ENCODE measurements at regions not wholly inside any gene's neighbourhood (a gene's known extent, or its start where the extent isn't known, plus 50 kb on each side); places are given as distances from the start of the nearest gene placed in this dataset.

DNA sequence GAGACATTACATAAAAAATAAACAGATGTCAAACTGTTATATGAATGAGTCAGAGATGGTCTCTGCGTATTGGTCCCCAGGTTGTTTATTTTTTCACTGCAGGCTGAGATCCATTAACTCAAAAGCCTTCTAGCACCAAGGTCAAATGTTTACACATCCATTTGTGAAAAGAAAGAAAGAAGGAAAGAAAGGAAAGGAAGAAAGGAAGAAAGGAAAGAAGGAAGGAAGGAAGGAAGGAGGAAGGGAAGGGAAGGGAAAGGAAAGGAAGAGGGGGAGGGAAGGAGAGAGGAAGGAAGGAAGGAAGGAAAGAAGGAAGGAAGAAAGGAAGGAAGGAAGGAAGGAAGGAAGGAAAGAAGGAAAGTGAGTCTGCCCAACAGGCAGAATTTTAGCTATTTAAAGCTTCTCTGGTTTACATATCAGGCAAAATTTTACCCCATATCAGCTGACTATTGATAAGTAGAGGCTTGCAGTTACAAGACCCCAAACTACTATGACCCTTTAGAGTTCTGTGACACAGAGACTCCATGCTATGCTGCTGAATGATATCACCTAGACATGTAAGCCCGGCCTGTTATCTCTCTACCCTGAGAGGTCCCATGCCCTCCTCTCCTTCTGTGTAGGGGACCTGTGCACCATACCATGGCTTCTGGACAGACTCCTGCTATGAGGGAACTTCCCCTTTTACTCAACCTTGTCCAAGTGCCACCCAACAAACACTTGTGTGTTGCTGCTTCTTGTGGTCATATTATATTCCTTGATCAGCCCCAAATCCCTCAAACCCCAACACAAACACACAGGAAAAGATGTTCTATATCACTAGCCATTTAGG is 59.0 kb downstream of the DRD1 start:
- no peak overlapping the region for H2AFZ ChIP-seq (ENCODE audit: low read depth)
- H3K9ac ChIP-seq, result no peak overlapping the region
- no peaks in the 10 kb centered on the region for H3K79me2 ChIP-seq (ENCODE audit: insufficient read depth)
- 0% methylated on average over 1 of the region's 2 CpGs for WGBS (ENCODE audit: low lambda C conversion rate)
- H3K4me1 ChIP-seq (ENCODE audit: control insufficient read depth in 1 of 2, insufficient read depth in 2 of 2, low read depth in 1 of 2, low read length in 1 of 2), result no peaks in the 10 kb centered on the region
- no peak for DNase-seq
- H3K4me3 ChIP-seq (ENCODE audit: low read depth in 2 of 2, low read length in 1 of 2), result no peak overlapping the region
- no peaks in the 10 kb centered on the region for H3K36me3 ChIP-seq (replicated peaks in 1 of 2; ENCODE audit: control insufficient read depth in 1 of 2, insufficient read depth in 2 of 2, low read length in 1 of 2)
- H3K27me3 ChIP-seq (ENCODE audit: insufficient read depth), result no peaks in the 10 kb centered on the region
- CTCF ChIA-PET, result no interaction called here
- H3K9me2 ChIP-seq, result no peaks in the 10 kb centered on the region
- H3K27ac ChIP-seq (ENCODE audit: low read depth in 2 of 2, low read length in 1 of 2), result no peak overlapping the region
- H3K9me3 ChIP-seq, result no peaks in the 10 kb centered on the region
- no peak overlapping the region for H3K4me2 ChIP-seq
- POLR2A ChIA-PET, result no interaction called here
- no peaks in the 10 kb centered on the region for H3F3A ChIP-seq (replicated peaks; ENCODE audit: insufficient read depth)
- H4K20me1 ChIP-seq (ENCODE audit: insufficient read depth), result no peaks in the 10 kb centered on the region
- TF ChIP-seq POLR2AphosphoS5 (IDR thresholded peaks at IDR 0.05; ENCODE audit: low read depth, low read length) (no peak), NRF1 (IDR thresholded peaks at IDR 0.05; ENCODE audit: low read depth, low read length) (no peak), TEAD4 (IDR thresholded peaks at IDR 0.05; ENCODE audit: borderline replicate concordance, insufficient read depth) (no peak), FOXM1 (IDR thresholded peaks at IDR 0.05; ENCODE audit: low read depth) (no peak), FOSL2 (IDR thresholded peaks at IDR 0.05; ENCODE audit: borderline replicate concordance, low read depth) (no peak), ELF1 (IDR thresholded peaks at IDR 0.05) (no peak), MEF2A (IDR thresholded peaks at IDR 0.05; ENCODE audit: borderline replicate concordance, low read depth) (no peak), GABPA (IDR thresholded peaks at IDR 0.05; ENCODE audit: low read depth) (no peak), MXI1 (IDR thresholded peaks at IDR 0.05; ENCODE audit: low read depth, low read length) (no peak), RFX5 (IDR thresholded peaks at IDR 0.05; ENCODE audit: low read length) (no peak), RAD21 (IDR thresholded peaks at IDR 0.05; ENCODE audit: low read length) (no peak), FOXJ3 (CRISPR knock-in tag; IDR thresholded peaks at IDR 0.05) (no peak), CHD2 (IDR thresholded peaks at IDR 0.05; ENCODE audit: low read length, partially characterized antibody) (no peak)
- TF ChIP-seq, protein P1, sequence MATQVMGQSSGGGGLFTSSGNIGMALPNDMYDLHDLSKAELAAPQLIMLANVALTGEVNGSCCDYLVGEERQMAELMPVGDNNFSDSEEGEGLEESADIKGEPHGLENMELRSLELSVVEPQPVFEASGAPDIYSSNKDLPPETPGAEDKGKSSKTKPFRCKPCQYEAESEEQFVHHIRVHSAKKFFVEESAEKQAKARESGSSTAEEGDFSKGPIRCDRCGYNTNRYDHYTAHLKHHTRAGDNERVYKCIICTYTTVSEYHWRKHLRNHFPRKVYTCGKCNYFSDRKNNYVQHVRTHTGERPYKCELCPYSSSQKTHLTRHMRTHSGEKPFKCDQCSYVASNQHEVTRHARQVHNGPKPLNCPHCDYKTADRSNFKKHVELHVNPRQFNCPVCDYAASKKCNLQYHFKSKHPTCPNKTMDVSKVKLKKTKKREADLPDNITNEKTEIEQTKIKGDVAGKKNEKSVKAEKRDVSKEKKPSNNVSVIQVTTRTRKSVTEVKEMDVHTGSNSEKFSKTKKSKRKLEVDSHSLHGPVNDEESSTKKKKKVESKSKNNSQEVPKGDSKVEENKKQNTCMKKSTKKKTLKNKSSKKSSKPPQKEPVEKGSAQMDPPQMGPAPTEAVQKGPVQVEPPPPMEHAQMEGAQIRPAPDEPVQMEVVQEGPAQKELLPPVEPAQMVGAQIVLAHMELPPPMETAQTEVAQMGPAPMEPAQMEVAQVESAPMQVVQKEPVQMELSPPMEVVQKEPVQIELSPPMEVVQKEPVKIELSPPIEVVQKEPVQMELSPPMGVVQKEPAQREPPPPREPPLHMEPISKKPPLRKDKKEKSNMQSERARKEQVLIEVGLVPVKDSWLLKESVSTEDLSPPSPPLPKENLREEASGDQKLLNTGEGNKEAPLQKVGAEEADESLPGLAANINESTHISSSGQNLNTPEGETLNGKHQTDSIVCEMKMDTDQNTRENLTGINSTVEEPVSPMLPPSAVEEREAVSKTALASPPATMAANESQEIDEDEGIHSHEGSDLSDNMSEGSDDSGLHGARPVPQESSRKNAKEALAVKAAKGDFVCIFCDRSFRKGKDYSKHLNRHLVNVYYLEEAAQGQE (IDR thresholded peaks at IDR 0.05; ENCODE audit: low read depth, low read length), result no peak

DNA sequence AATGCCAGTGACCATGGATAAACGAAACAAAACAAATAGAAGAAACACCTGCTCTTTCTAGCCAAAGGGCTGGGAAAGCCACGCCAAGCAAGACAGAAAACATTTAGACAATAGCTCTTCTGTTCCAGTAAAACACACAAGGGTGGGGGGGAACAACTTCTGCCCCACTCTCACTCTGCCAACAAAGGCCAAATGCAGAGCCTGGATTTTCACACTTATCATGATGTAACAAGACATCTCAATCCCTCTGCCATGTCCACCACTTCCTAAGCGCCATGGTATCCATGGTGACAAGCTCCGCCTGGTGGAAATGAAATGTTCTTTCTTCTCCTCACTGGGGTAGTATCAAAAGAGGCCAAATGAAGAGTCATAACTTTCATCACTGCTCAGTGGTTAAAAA is 60.6 kb downstream of the DRD1 start:
- 4% methylated on average over 4 of the region's 4 CpGs for WGBS (ENCODE audit: low lambda C conversion rate)
- ChIA-PET CTCF (no interaction called here), POLR2A (no interaction called here)
- Histone ChIP-seq H4K20me1 (ENCODE audit: insufficient read depth) (no peaks in the 10 kb centered on the region), H3K9me3 (no peaks in the 10 kb centered on the region), H3F3A (replicated peaks; ENCODE audit: insufficient read depth) (no peaks in the 10 kb centered on the region), H3K9me2 (no peaks in the 10 kb centered on the region), H3K79me2 (ENCODE audit: insufficient read depth) (no peaks in the 10 kb centered on the region), H2AFZ (ENCODE audit: low read depth) (no peak overlapping the region), H3K4me2 (no peak overlapping the region), H3K27me3 (ENCODE audit: insufficient read depth) (no peaks in the 10 kb centered on the region), H3K27ac (ENCODE audit: low read depth in 2 of 2, low read length in 1 of 2) (no peak overlapping the region), H3K4me3 (ENCODE audit: low read depth in 2 of 2, low read length in 1 of 2) (no peak overlapping the region), H3K36me3 (replicated peaks in 1 of 2; ENCODE audit: control insufficient read depth in 1 of 2, insufficient read depth in 2 of 2, low read length in 1 of 2) (no peaks in the 10 kb centered on the region), H3K9ac (no peak overlapping the region), H3K4me1 (ENCODE audit: control insufficient read depth in 1 of 2, insufficient read depth in 2 of 2, low read depth in 1 of 2, low read length in 1 of 2) (no peaks in the 10 kb centered on the region)
- DNase-seq, result no peak
- TF ChIP-seq RAD21 (IDR thresholded peaks at IDR 0.05; ENCODE audit: low read length) (no peak), JUND (IDR thresholded peaks at IDR 0.05) (no peak), TCF12 (IDR thresholded peaks at IDR 0.05) (no peak), FOXM1 (IDR thresholded peaks at IDR 0.05; ENCODE audit: low read depth) (no peak), MEF2A (IDR thresholded peaks at IDR 0.05; ENCODE audit: borderline replicate concordance, low read depth) (no peak), GABPA (IDR thresholded peaks at IDR 0.05; ENCODE audit: low read depth) (no peak), FOXJ3 (CRISPR knock-in tag; IDR thresholded peaks at IDR 0.05) (no peak), GATA2 (CRISPR knock-in tag; IDR thresholded peaks at IDR 0.05) (no peak), NRF1 (IDR thresholded peaks at IDR 0.05; ENCODE audit: low read depth, low read length) (no peak), TEAD4 (IDR thresholded peaks at IDR 0.05; ENCODE audit: borderline replicate concordance, insufficient read depth) (no peak), EZH2phosphoT487 (IDR thresholded peaks at IDR 0.05; ENCODE audit: borderline replicate concordance, low read depth) (no peak)
- TF ChIP-seq, protein P2, sequence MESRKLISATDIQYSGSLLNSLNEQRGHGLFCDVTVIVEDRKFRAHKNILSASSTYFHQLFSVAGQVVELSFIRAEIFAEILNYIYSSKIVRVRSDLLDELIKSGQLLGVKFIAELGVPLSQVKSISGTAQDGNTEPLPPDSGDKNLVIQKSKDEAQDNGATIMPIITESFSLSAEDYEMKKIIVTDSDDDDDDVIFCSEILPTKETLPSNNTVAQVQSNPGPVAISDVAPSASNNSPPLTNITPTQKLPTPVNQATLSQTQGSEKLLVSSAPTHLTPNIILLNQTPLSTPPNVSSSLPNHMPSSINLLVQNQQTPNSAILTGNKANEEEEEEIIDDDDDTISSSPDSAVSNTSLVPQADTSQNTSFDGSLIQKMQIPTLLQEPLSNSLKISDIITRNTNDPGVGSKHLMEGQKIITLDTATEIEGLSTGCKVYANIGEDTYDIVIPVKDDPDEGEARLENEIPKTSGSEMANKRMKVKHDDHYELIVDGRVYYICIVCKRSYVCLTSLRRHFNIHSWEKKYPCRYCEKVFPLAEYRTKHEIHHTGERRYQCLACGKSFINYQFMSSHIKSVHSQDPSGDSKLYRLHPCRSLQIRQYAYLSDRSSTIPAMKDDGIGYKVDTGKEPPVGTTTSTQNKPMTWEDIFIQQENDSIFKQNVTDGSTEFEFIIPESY (IDR thresholded peaks at IDR 0.05; ENCODE audit: borderline replicate concordance, low read depth), result no peak
- TF ChIP-seq, protein P3, sequence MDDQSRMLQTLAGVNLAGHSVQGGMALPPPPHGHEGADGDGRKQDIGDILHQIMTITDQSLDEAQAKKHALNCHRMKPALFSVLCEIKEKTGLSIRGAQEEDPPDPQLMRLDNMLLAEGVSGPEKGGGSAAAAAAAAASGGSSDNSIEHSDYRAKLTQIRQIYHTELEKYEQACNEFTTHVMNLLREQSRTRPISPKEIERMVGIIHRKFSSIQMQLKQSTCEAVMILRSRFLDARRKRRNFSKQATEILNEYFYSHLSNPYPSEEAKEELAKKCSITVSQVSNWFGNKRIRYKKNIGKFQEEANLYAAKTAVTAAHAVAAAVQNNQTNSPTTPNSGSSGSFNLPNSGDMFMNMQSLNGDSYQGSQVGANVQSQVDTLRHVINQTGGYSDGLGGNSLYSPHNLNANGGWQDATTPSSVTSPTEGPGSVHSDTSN (IDR thresholded peaks at IDR 0.05), result no peak
- TF ChIP-seq, protein P4, sequence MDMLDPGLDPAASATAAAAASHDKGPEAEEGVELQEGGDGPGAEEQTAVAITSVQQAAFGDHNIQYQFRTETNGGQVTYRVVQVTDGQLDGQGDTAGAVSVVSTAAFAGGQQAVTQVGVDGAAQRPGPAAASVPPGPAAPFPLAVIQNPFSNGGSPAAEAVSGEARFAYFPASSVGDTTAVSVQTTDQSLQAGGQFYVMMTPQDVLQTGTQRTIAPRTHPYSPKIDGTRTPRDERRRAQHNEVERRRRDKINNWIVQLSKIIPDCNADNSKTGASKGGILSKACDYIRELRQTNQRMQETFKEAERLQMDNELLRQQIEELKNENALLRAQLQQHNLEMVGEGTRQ (IDR thresholded peaks at IDR 0.05; ENCODE audit: borderline replicate concordance, low read depth, low read length), result no peak

Measured in SK-N-SH (cell line).